Esophagus squamous epithelium (tissue), 4 donors: ENCODE measurements at regions not wholly inside any gene's neighbourhood (a gene's known extent, or its start where the extent isn't known, plus 50 kb on each side); places are given as distances from the start of the nearest gene placed in this dataset.

ENCODE experiments used
- CTCF ChIP-seq, 6 experiments: fragments of 450-650 bp in 4 of 6; fragments of 200-600 bp in 2 of 6; sonication (generic) in 2 of 6; IDR thresholded peaks; one replicate each; pipeline ENCODE4 v1.5.1; 2016 to 2019; ENCODE audit warnings: antibody characterized with exemption in 6 of 6, mild to moderate bottlenecking in 4 of 6, moderate library complexity in 4 of 6
- POLR2A ChIP-seq, 4 donors: fragments of 450-650 bp; IDR thresholded peaks; one replicate each; pipeline ENCODE4 v1.6.1; 2017; ENCODE audit warnings: antibody characterized with exemption in 4 of 4, mild to moderate bottlenecking in 4 of 4, moderate library complexity in 3 of 4

DNA sequence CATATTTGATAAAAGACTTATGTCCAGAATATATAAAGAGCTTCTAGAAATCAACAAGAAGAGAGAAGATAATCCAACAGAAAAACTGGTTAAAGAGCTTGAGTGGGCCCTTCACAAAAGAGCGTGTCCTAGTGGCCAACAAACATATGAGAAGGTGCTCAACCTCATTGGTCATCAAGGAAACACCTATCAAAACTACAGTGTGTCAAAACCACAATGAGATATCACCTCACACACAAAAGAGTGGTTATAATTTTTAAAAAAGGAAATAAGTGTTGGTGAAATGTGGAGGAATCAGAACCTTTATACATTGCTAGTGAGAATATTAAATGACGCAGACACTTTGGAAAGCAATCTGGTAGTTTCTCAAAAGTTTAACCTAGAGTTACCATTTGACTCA is 68.4 kb upstream of the KLF13 start:
- TF ChIP-seq CTCF (IDR thresholded peaks at IDR 0.05) = no peak
- TF ChIP-seq POLR2A (IDR thresholded peaks at IDR 0.05) = no peak
